K562 (cell line): ENCODE measurements at regions not wholly inside any gene's neighbourhood (a gene's known extent, or its start where the extent isn't known, plus 50 kb on each side); places are given as distances from the start of the nearest gene placed in this dataset.

ENCODE experiments used
- ATAC-seq: fragments of 200-7000 bp; cut with Tn5 transposase; 3 replicates; pipeline ENCODE4 v1.9.1; 2020; ENCODE audit warnings: moderate library complexity
- BruUV-seq: library from RNA; stranded (reverse); fragments of 400-500 nt; replicated peaks from 2 replicates; lab custom pipeline; 2021; lab: Mats Ljungman, UMichigan
- CTCF ChIA-PET: fragments of 300-600 bp; formaldehyde crosslinking; extraction: SDS; loops from one replicate; lab custom pipeline; 2021; ENCODE audit warnings: low intra/inter-chr PET ratio; lab: Yijun Ruan, JAX
- POLR2A ChIA-PET: fragments of 300-600, 350-650 bp; sonication (Branson Sonifier 250); formaldehyde crosslinking; extraction: SDS; loops from one replicate; lab custom pipeline; 2021; ENCODE audit warnings: antibody characterized with exemption, inconsistent platforms; lab: Yijun Ruan, JAX
- DNase-seq, 4 experiments: peaks; one replicate each; pipeline versions ENCODE4 v3.0.0 to v3.0.0-alpha.2; 2011 to 2018; ENCODE audit warnings: low spot score in 3 of 4, mixed read lengths in 3 of 4; ENCODE audit errors: extremely low read depth in 1 of 4
- FAIRE-seq: peaks from 2 replicates; lab custom pipeline; 2011; peaks lifted over from hg19 to GRCh38; lab: Jason Lieb, UNC
- H2AFZ ChIP-seq: 2 replicates; pipeline ENCODE4 v1.6.0; 2011; ENCODE audit warnings: low read depth, low read length, control low read depth, inconsistent platforms
- H3K27ac ChIP-seq: fragments of 200-600 bp; 3 replicates; pipeline ENCODE4 v1.8.0; 2011; ENCODE audit warnings: low read depth, mild to moderate bottlenecking, control low read depth, inconsistent platforms, low read length, moderate library complexity, mixed read lengths; ENCODE audit errors: extremely low read depth
- H3K27me3 ChIP-seq, 2 experiments: fragments of 300-600 bp in 1 of 2; 2 replicates in 1 of 2; 3 replicates in 1 of 2; pipeline versions ENCODE4 v1.6.0 to v1.8.0; 2011; ENCODE audit warnings: inconsistent platforms in 2 of 2, low read length in 2 of 2, mild to moderate bottlenecking in 1 of 2, mixed read lengths in 1 of 2, moderate library complexity in 1 of 2; ENCODE audit not compliant: control insufficient read depth in 2 of 2, insufficient read depth in 2 of 2
- H3K36me3 ChIP-seq: fragments of 300-600 bp; 3 replicates; pipeline ENCODE4 v1.8.0; 2011; ENCODE audit warnings: mild to moderate bottlenecking, low read length, inconsistent platforms; ENCODE audit not compliant: control insufficient read depth, insufficient read depth
- H3K4me1 ChIP-seq, 2 experiments: fragments of 200-600 bp in 1 of 2; replicated peaks in 1 of 2; 2 replicates in 1 of 2; 3 replicates in 1 of 2; pipeline versions ENCODE4 v1.5.1 to v1.8.0; 2011; ENCODE audit warnings: inconsistent platforms in 2 of 2, low read length in 2 of 2, mild to moderate bottlenecking in 1 of 2, mixed read lengths in 1 of 2, moderate library complexity in 1 of 2; ENCODE audit not compliant: control insufficient read depth in 2 of 2, insufficient read depth in 2 of 2
- H3K4me2 ChIP-seq: 2 replicates; pipeline ENCODE4 v1.6.1; 2011; ENCODE audit warnings: low read length, control low read depth, inconsistent platforms, mixed read lengths; ENCODE audit not compliant: insufficient read depth
- H3K4me3 ChIP-seq: fragments of 200-600 bp; sonication (generic), shearing (Covaris generic); 2 replicates; pipeline ENCODE4 v1.5.1; 2016; ENCODE audit warnings: control low read depth, inconsistent platforms
- H3K79me2 ChIP-seq: fragments of 200-600 bp; 3 replicates; pipeline ENCODE4 v1.8.0; 2011; ENCODE audit warnings: low read length, inconsistent platforms; ENCODE audit not compliant: control insufficient read depth, insufficient read depth
- H3K9ac ChIP-seq, 2 experiments: 2 replicates each; pipeline versions ENCODE4 v1.6.0 to v1.6.1; 2011; ENCODE audit warnings: low read depth in 2 of 2, low read length in 2 of 2, control low read depth in 1 of 2, inconsistent platforms in 1 of 2, mild to moderate bottlenecking in 1 of 2, mixed read lengths in 1 of 2; ENCODE audit not compliant: insufficient read depth in 1 of 2
- H3K9me1 ChIP-seq: one replicate; pipeline ENCODE4 v1.6.0; 2011; ENCODE audit warnings: inconsistent platforms, mild to moderate bottlenecking, low read length, moderate library complexity; ENCODE audit not compliant: control insufficient read depth, insufficient read depth
- H3K9me3 ChIP-seq: replicated peaks from 2 replicates; pipeline ENCODE4 v1.5.1; 2011; ENCODE audit warnings: low read depth, low read length, inconsistent platforms; ENCODE audit not compliant: control insufficient read depth, insufficient read depth
- H4K20me1 ChIP-seq: replicated peaks from 2 replicates; pipeline ENCODE4 v1.6.1; 2011; ENCODE audit warnings: low read length, inconsistent platforms, mixed read lengths; ENCODE audit not compliant: control insufficient read depth, insufficient read depth
- BCL6 ChIP-seq: fragments of 250-450 bp; sonication (Bioruptor Pico); IDR thresholded peaks from 2 replicates; pipeline ENCODE4 v1.4.0; 2020
- BCOR ChIP-seq: fragments of 450-650 bp; IDR thresholded peaks from 2 replicates; pipeline ENCODE4 v1.6.1; 2016
- BRCA1 ChIP-seq, 2 experiments: fragments of 450-650 bp in 1 of 2; sonication (generic) in 1 of 2; formaldehyde crosslinking in 1 of 2; IDR thresholded peaks; 2 replicates each; pipeline versions ENCODE4 v1.5.0 to v1.6.1; 2017 to 2020; ENCODE audit warnings: mild to moderate bottlenecking in 1 of 2, missing genetic modification reagents in 1 of 2
- DMBX1 ChIP-seq: fragments of 250-450 bp; sonication (Bioruptor Pico); IDR thresholded peaks from 2 replicates; pipeline ENCODE4 v1.8.0; 2022; ENCODE audit warnings: inconsistent platforms, mild to moderate bottlenecking, moderate library complexity, borderline replicate concordance
- ESRRA ChIP-seq: fragments of 450-650 bp; IDR thresholded peaks from 2 replicates; pipeline ENCODE4 v1.6.1; 2014; ENCODE audit warnings: low read depth, mild to moderate bottlenecking, moderate library complexity, borderline replicate concordance
- KLF10 ChIP-seq: fragments of 250-450 bp; sonication (Bioruptor Pico); IDR thresholded peaks from 2 replicates; pipeline ENCODE4 v1.6.1; 2021; ENCODE audit warnings: matching md5 sums
- MED1 ChIP-seq: sonication (generic); formaldehyde crosslinking; IDR thresholded peaks from 2 replicates; pipeline ENCODE4 v1.8.1; 2023; ENCODE audit warnings: missing genetic modification reagents, borderline replicate concordance
- PHF8 ChIP-seq: fragments of 200-600 bp; sonication (generic); IDR thresholded peaks from 2 replicates; pipeline ENCODE4 v1.6.1; 2012; ENCODE audit warnings: mixed run types, mild to moderate bottlenecking, inconsistent platforms, low read length, moderate library complexity, borderline replicate concordance
- RBBP5 ChIP-seq: fragments of 200-600 bp; sonication (generic); IDR thresholded peaks from 2 replicates; pipeline ENCODE4 v1.6.1; 2012; ENCODE audit warnings: borderline replicate concordance, mild to moderate bottlenecking, low read length, control low read depth, inconsistent platforms; ENCODE audit not compliant: insufficient read depth, poor library complexity, severe bottlenecking
- RCOR1 ChIP-seq, 2 experiments: IDR thresholded peaks; 2 replicates each; pipeline ENCODE4 v1.6.1; 2012; ENCODE audit warnings: low read depth in 2 of 2, low read length in 2 of 2, borderline replicate concordance in 1 of 2, improper control_type of control experiment in 1 of 2
- RHOXF2B ChIP-seq: fragments of 250-450 bp; sonication (Bioruptor Pico); conservative IDR thresholded peaks from 2 replicates; pipeline ENCODE4 v1.5.1; 2021
- SAP30 ChIP-seq: fragments of 200-600 bp; sonication (generic); IDR thresholded peaks from 2 replicates; pipeline ENCODE4 v1.6.1; 2012; ENCODE audit warnings: borderline replicate concordance, low read depth, mild to moderate bottlenecking, moderate library complexity, low read length, control low read depth, inconsistent platforms; ENCODE audit not compliant: insufficient read depth, poor library complexity, severe bottlenecking
- SIX5 ChIP-seq, 2 experiments: IDR thresholded peaks; 2 replicates each; pipeline ENCODE4 v1.6.1; 2011; ENCODE audit warnings: low read length in 2 of 2, borderline replicate concordance in 1 of 2, low read depth in 1 of 2, mild to moderate bottlenecking in 1 of 2, moderate library complexity in 1 of 2; ENCODE audit not compliant: insufficient read depth in 1 of 2
- TCFL5 ChIP-seq: fragments of 250-450 bp; sonication (Bioruptor Pico); conservative IDR thresholded peaks from 2 replicates; pipeline ENCODE4 v1.6.1; 2021; ENCODE audit warnings: mild to moderate bottlenecking, moderate library complexity, matching md5 sums
- THRAP3 ChIP-seq: fragments of 450-650 bp; IDR thresholded peaks from 2 replicates; pipeline ENCODE4 v1.6.1; 2016; ENCODE audit warnings: mild to moderate bottlenecking, inconsistent platforms, borderline replicate concordance
- ZNF830 ChIP-seq: fragments of 250-450 bp; sonication (Bioruptor Pico); IDR thresholded peaks from 2 replicates; pipeline ENCODE4 v1.5.0; 2021; ENCODE audit warnings: mild to moderate bottlenecking
- WGBS: fragments of 100-300 bp; shearing (Covaris generic); methylation state at CpG from one replicate; pipeline ENCODE4 v1.1.6; 2016; ENCODE audit warnings: low coverage, mixed read lengths; ENCODE audit not compliant: insufficient coverage; ENCODE audit errors: missing lambda C conversion rate; 5-methylcytosine and 5-hydroxymethylcytosine counted together
- in situ Hi-C: fragments of 300-500 bp; cut with MboI; formaldehyde crosslinking; loops from 4 replicates; pipeline ENCODE4 v1.15.0; 2018; ENCODE audit warnings: inconsistent platforms, mixed read lengths
- intact Hi-C: fragments of 100-400 bp; cut with micrococcal nuclease; formaldehyde crosslinking; loops from 2 replicates; pipeline ENCODE4 v1.14.2; 2022
- TF ChIP-seq, protein P1 (sequence below): fragments of 200-800 bp; sonication (Bioruptor generic); IDR thresholded peaks from 2 replicates; pipeline ENCODE4 v1.6.1; 2017; ENCODE audit warnings: missing genetic modification characterization, missing compliant biosample characterization
- TF ChIP-seq, protein P2 (sequence below): fragments of 450-650 bp; formaldehyde crosslinking; IDR thresholded peaks from 2 replicates; pipeline ENCODE4 v1.4.0; 2020; ENCODE audit warnings: mild to moderate bottlenecking
- TF ChIP-seq, protein P3 (sequence below): sonication (generic); formaldehyde crosslinking; IDR thresholded peaks from 2 replicates; pipeline ENCODE4 v1.8.0; 2022; ENCODE audit warnings: mild to moderate bottlenecking, missing genetic modification reagents

DNA sequence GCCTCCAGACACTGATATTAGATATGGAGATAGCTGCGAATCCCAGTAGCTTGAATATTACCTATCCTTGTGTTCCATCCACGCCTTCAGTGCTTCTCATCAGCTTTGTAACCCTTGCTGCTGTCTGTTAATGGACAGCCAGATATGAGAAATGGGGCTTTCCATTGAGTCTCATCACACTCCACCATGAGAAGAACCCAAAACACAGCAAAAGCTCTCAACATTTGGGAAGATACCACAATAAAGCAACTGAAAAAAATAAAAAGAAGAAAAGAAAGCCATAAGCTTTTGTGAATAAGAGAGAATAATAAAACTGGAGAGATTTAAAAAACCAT is 225.4 kb downstream of the GALC start (continued):
- TF ChIP-seq RBBP5 (no peak), RHOXF2B (CRISPR knock-in tag) (no peak), SAP30 (no peak), BRCA1 (IDR thresholded peaks at IDR 0.05) (no peak), BRCA1 (CRISPR knock-in tag; IDR thresholded peaks at IDR 0.05) (no peak), ZNF830 (CRISPR knock-in tag) (no peak), THRAP3 (no peak), TCFL5 (CRISPR knock-in tag) (no peak)
- TF ChIP-seq, protein P1, sequence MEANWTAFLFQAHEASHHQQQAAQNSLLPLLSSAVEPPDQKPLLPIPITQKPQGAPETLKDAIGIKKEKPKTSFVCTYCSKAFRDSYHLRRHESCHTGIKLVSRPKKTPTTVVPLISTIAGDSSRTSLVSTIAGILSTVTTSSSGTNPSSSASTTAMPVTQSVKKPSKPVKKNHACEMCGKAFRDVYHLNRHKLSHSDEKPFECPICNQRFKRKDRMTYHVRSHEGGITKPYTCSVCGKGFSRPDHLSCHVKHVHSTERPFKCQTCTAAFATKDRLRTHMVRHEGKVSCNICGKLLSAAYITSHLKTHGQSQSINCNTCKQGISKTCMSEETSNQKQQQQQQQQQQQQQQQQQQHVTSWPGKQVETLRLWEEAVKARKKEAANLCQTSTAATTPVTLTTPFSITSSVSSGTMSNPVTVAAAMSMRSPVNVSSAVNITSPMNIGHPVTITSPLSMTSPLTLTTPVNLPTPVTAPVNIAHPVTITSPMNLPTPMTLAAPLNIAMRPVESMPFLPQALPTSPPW (CRISPR knock-in tag) = no peak

DNA sequence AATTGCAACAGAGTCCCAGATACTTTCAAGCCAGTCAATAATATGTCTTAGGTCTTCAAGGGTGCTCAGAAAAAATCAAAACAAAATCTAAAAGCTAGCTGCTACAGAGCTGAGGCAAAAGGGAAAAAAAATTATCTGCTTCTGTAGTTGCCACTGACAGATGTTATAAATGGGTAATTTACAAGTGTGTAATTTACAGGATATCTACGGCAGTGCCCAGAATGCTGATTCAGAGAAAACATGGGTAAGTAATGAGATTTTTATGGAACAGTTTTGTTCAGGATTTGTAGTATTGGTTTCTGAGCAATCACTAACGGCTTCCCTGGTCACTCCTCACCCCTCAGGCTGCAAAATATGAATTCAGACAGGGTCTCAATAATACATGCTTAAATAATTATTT is 234.1 kb downstream of the GALC start:
- intact Hi-C loops = no loop called here
- DNase-seq = no peak
- no peaks in the 10 kb centered on the region for H3K27me3 ChIP-seq
- H3K27ac ChIP-seq = no peak overlapping the region
- H3K9me1 ChIP-seq = no peaks in the 10 kb centered on the region
- no TSS peak for BruUV-seq
- H3K9me3 ChIP-seq = no peaks in the 10 kb centered on the region
- no peak for ATAC-seq
- in situ Hi-C loops = no loop called here
- POLR2A ChIA-PET = no interaction called here
- no peaks in the 10 kb centered on the region for H3K79me2 ChIP-seq
- no peak for FAIRE-seq
- no peaks in the 10 kb centered on the region for H3K4me1 ChIP-seq
- no peak overlapping the region for H3K9ac ChIP-seq
- no peak overlapping the region for H3K4me2 ChIP-seq
- no peak overlapping the region for H3K4me3 ChIP-seq
- H2AFZ ChIP-seq = no peak overlapping the region
- CTCF ChIA-PET = no interaction called here
- H3K36me3 ChIP-seq = no peaks in the 10 kb centered on the region
- 0% methylated on average over 2 of the region's 2 CpGs for WGBS
- H4K20me1 ChIP-seq = no peaks in the 10 kb centered on the region
- TF ChIP-seq KLF10 (CRISPR knock-in tag) (no peak), MED1 (CRISPR knock-in tag) (no peak), BCL6 (CRISPR knock-in tag) (no peak), SIX5 (IDR thresholded peaks at IDR 0.05; ENCODE audit: borderline replicate concordance in 1 of 2, insufficient read depth in 1 of 2, low read depth in 1 of 2, low read length in 2 of 2) (no peak), SAP30 (no peak), BCOR (no peak), ESRRA (no peak), PHF8 (no peak), DMBX1 (CRISPR knock-in tag) (no peak), RCOR1 (IDR thresholded peaks at IDR 0.05; ENCODE audit: borderline replicate concordance in 1 of 2, low read depth in 2 of 2, low read length in 2 of 2) (no peak)
- TF ChIP-seq, protein P2, sequence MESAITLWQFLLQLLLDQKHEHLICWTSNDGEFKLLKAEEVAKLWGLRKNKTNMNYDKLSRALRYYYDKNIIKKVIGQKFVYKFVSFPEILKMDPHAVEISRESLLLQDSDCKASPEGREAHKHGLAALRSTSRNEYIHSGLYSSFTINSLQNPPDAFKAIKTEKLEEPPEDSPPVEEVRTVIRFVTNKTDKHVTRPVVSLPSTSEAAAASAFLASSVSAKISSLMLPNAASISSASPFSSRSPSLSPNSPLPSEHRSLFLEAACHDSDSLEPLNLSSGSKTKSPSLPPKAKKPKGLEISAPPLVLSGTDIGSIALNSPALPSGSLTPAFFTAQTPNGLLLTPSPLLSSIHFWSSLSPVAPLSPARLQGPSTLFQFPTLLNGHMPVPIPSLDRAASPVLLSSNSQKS = no peak
- TF ChIP-seq, protein P3, sequence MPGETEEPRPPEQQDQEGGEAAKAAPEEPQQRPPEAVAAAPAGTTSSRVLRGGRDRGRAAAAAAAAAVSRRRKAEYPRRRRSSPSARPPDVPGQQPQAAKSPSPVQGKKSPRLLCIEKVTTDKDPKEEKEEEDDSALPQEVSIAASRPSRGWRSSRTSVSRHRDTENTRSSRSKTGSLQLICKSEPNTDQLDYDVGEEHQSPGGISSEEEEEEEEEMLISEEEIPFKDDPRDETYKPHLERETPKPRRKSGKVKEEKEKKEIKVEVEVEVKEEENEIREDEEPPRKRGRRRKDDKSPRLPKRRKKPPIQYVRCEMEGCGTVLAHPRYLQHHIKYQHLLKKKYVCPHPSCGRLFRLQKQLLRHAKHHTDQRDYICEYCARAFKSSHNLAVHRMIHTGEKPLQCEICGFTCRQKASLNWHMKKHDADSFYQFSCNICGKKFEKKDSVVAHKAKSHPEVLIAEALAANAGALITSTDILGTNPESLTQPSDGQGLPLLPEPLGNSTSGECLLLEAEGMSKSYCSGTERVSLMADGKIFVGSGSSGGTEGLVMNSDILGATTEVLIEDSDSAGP (CRISPR knock-in tag) = no peak
